ENCODE measurements at regions not wholly inside any gene's neighbourhood (a gene's known extent, or its start where the extent isn't known, plus 50 kb on each side); places are given as distances from the start of the nearest gene placed in this dataset.

- Histone ChIP-seq H4K20me1 (ENCODE audit: insufficient read depth, low read length) (no peaks in the 10 kb centered on the region), H3K14ac (replicated peaks; ENCODE audit: low read depth, low read length) (no peak overlapping the region), H3K27ac (ENCODE audit: insufficient read depth, low read length) (no peak overlapping the region), H3K9ac (ENCODE audit: low read depth, low read length) (no peak overlapping the region), H3K4me3 (ENCODE audit: insufficient read depth, low read depth, low read length) (no peak overlapping the region), H3K18ac (ENCODE audit: low read depth, low read length) (no peak overlapping the region), H2BK15ac (ENCODE audit: low read depth, low read length) (no peak overlapping the region), H2AK9ac (replicated peaks; ENCODE audit: low read depth, low read length, poor library complexity) (no peak overlapping the region), H2BK20ac (ENCODE audit: low read depth, low read length) (no peak overlapping the region), H2BK5ac (ENCODE audit: low read depth, low read length, poor library complexity, severe bottlenecking) (no peak overlapping the region), H3K23ac (ENCODE audit: low read depth, low read length) (no peak overlapping the region), H3K9me1 (ENCODE audit: insufficient read depth, low read length) (no peaks in the 10 kb centered on the region), H4K5ac (ENCODE audit: low read depth, low read length) (no peak overlapping the region), H3K56ac (ENCODE audit: extremely low read depth, insufficient read depth, low read length) (no peak overlapping the region), H4K8ac (ENCODE audit: low read depth in 2 of 2, low read length in 2 of 2) (no peak overlapping the region), H2AK5ac (ENCODE audit: low read depth, low read length) (no peak overlapping the region), H3K36me3 (ENCODE audit: control insufficient read depth, insufficient read depth, low read length) (no peaks in the 10 kb centered on the region), H4K91ac (ENCODE audit: insufficient read depth, low read depth, low read length) (no peak overlapping the region), H3K9me3 (ENCODE audit: control insufficient read depth, insufficient read depth, low read length) (no peaks in the 10 kb centered on the region), H3K27me3 (ENCODE audit: control insufficient read depth, insufficient read depth, low read length) (no peaks in the 10 kb centered on the region), H3K4me2 (ENCODE audit: low read depth, low read length) (no peak overlapping the region), H2BK120ac (ENCODE audit: low read depth, low read length) (no peak overlapping the region), H2AFZ (replicated peaks; ENCODE audit: low read length, poor library complexity) (no peak overlapping the region), H3K79me1 (ENCODE audit: low read depth in 1 of 2, low read length in 2 of 2) (no peaks in the 10 kb centered on the region), H3K4me1 (ENCODE audit: control insufficient read depth, insufficient read depth, low read length) (no peaks in the 10 kb centered on the region), H3K4ac (ENCODE audit: low read depth, low read length) (no peak overlapping the region)
- no peak for TF ChIP-seq MAFK (IDR thresholded peaks at IDR 0.05; ENCODE audit: low read depth, low read length)
- DNase-seq (no peak), ATAC-seq (ENCODE audit: low read depth) (no peak)
- BruUV-seq (replicated peaks), result no TSS peak
- ChIA-PET CTCF (no interaction called here), POLR2A (ENCODE audit: unreplicated experiment) (no interaction called here)
- in situ Hi-C loops (cut with MboI; ENCODE audit: low sequenced_read_pairs), result no loop called here
- WGBS, 2 experiments (ENCODE audit: extremely low coverage in 2 of 2, insufficient read length in 1 of 2), result no CpG with 5 or more reads among the region's 1 CpG
- intact Hi-C loops (cut with micrococcal nuclease), result no loop called here
- dilution Hi-C loops (cut with HindIII; ENCODE audit: low sequenced_read_pairs, unreplicated experiment), result no loop called here
Observed at GRCh38 chr13:94854688-94855087, 142.3 kb upstream of the SOX21 start.
